Superior temporal gyrus (tissue), 1 donor: ENCODE measurements at regions not wholly inside any gene's neighbourhood (a gene's known extent, or its start where the extent isn't known, plus 50 kb on each side); places are given as distances from the start of the nearest gene placed in this dataset.
"Not testable (repeated sequence)": the region's sequence is repeated elsewhere in the genome, so short reads cannot be mapped to it uniquely, and the experiment has no call there.

Experiments
- DNase-seq: peaks from one replicate; pipeline ENCODE4 v3.0.0-alpha.2; 2016; ENCODE audit errors: extremely low spot score

GRCh38 chr5:6078881-6079280, 299.5 kb downstream of the MED10 start:
- DNase-seq: no peak

GRCh38 chr5:6076341-6077239, 301.8 kb downstream of the MED10 start:
- no peak for DNase-seq

- not testable (repeated sequence) for DNase-seq
Measured at GRCh38 chr5:6072488-6072887, 305.9 kb downstream of the MED10 start.

- DNase-seq: no peak
Measured at GRCh38 chr5:6069496-6070185, 308.7 kb downstream of the MED10 start.

GRCh38 chr5:6066016-6066415, 312.3 kb downstream of the MED10 start:
- DNase-seq: no peak

- no peak for DNase-seq
Measured at GRCh38 chr5:6059137-6059800, 319.1 kb downstream of the MED10 start.

GRCh38 chr5:6058055-6058715, 320.2 kb downstream of the MED10 start:
- no peak for DNase-seq

- DNase-seq: no peak
Measured at GRCh38 chr5:6056280-6056679, 322.1 kb downstream of the MED10 start.

GRCh38 chr5:6049662-6050061, 328.7 kb downstream of the MED10 start:
- DNase-seq: no peak

GRCh38 chr5:6048746-6049145, 329.6 kb downstream of the MED10 start:
- no peak for DNase-seq

GRCh38 chr5:6046296-6046967, 331.9 kb downstream of the MED10 start:
- no peak for DNase-seq

- no peak for DNase-seq
Measured at GRCh38 chr5:6043491-6044310, 334.6 kb downstream of the MED10 start.

- no peak for DNase-seq
Measured at GRCh38 chr5:6041977-6042550, 336.3 kb downstream of the MED10 start.

GRCh38 chr5:6039111-6039510, 339.2 kb downstream of the MED10 start:
- no peak for DNase-seq

- no peak for DNase-seq
Measured at GRCh38 chr5:6036006-6036405, 342.3 kb downstream of the MED10 start.

GRCh38 chr5:6029811-6030271, 348.5 kb downstream of the MED10 start:
- no peak for DNase-seq

- peak; percentile 63 for DNase-seq
Measured at GRCh38 chr5:6026766-6027406, 351.5 kb downstream of the MED10 start.

GRCh38 chr5:6019612-6020011, 358.7 kb downstream of the MED10 start:
- no peak for DNase-seq

- DNase-seq: no peak
Measured at GRCh38 chr5:6013506-6013905, 364.8 kb downstream of the MED10 start.

- DNase-seq: no peak
Measured at GRCh38 chr5:6011199-6011598, 367.1 kb downstream of the MED10 start.
